ENCODE measurements at regions not wholly inside any gene's neighbourhood (a gene's known extent, or its start where the extent isn't known, plus 50 kb on each side); places are given as distances from the start of the nearest gene placed in this dataset.
A peak's percentile ranks its signal among the peaks of the same experiment; 100 is the strongest.

DNA sequence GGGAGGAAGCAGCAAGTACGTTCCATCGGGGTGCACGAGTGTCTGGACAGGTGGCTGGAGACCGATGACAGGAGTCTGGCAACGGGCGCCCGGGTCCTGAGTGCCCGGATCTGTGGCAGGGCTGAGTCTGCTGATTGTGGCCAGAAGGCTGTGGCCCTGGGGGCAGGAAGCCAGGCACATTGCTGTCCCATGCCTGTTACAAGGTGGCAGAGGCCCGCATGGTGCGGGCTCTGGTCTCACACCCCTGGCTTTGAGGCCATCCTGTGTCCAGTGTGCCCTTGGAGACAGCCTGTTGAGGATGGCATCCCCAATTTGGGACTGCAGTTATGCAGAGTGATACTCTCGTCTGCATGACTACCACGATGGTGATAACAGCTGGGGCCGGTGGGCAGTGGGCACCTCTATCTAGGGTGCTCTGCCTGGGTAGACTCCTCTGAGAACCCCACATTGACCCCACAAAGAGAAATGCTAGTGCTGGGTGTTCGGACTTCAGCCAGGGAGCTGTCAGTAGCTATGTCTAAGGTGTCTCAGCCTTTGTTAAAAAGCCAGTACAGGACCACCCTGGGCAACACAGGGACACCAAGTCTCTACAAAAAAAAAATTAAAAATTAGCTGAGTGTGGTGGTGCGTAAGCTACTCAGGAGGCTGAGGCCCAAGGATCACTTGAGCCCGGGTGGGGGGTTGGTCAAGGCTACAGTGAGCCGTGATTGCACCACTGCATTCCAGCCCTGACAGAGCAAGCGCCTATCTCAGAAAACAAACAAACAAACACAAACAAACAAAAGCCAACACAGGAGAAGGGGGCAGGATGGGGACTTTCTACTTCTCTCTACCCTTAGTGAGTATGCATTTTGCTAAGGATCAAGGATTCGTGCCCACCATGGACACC, 88.3 kb downstream of the RHOB start (continued):
- TF ChIP-seq POGK (CRISPR knock-in tag; conservative IDR thresholded peaks at IDR 0.05) (0 out of 2 replicates have a peak, but pooled peaks have one; percentile 54), ZNF781 (CRISPR knock-in tag; IDR thresholded peaks at IDR 0.05; ENCODE audit: borderline replicate concordance, not compliant biosample characterization) (no peak), ZGPAT (CRISPR knock-in tag; IDR thresholded peaks at IDR 0.05) (peak; percentile 62), ZNF281 (CRISPR knock-in tag; IDR thresholded peaks at IDR 0.05; ENCODE audit: borderline replicate concordance) (peak; percentile 96), ZNF574 (CRISPR knock-in tag; IDR thresholded peaks at IDR 0.05) (peak; percentile 60), FOSL2 (CRISPR knock-in tag; IDR thresholded peaks at IDR 0.05) (peak; percentile 83), ERF (CRISPR knock-in tag; IDR thresholded peaks at IDR 0.05) (no peak), DMAP1 (CRISPR knock-in tag; IDR thresholded peaks at IDR 0.05) (peak; percentile 26; the same call in 1 of the 2 replicates), SETDB1 (CRISPR knock-in tag; IDR thresholded peaks at IDR 0.05; ENCODE audit: borderline replicate concordance) (no peak), TCF7 (IDR thresholded peaks at IDR 0.05; ENCODE audit: low read depth) (peak; percentile 46; the same call in 1 of the 2 replicates), FOXJ3 (CRISPR knock-in tag; IDR thresholded peaks at IDR 0.05; ENCODE audit: borderline replicate concordance) (peak; percentile 80)
- TF ChIP-seq, protein P1, sequence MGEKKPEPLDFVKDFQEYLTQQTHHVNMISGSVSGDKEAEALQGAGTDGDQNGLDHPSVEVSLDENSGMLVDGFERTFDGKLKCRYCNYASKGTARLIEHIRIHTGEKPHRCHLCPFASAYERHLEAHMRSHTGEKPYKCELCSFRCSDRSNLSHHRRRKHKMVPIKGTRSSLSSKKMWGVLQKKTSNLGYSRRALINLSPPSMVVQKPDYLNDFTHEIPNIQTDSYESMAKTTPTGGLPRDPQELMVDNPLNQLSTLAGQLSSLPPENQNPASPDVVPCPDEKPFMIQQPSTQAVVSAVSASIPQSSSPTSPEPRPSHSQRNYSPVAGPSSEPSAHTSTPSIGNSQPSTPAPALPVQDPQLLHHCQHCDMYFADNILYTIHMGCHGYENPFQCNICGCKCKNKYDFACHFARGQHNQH (CRISPR knock-in tag; IDR thresholded peaks at IDR 0.05) = peak; percentile 67; the same call in 1 of the 2 replicates
- TF ChIP-seq, protein P2, sequence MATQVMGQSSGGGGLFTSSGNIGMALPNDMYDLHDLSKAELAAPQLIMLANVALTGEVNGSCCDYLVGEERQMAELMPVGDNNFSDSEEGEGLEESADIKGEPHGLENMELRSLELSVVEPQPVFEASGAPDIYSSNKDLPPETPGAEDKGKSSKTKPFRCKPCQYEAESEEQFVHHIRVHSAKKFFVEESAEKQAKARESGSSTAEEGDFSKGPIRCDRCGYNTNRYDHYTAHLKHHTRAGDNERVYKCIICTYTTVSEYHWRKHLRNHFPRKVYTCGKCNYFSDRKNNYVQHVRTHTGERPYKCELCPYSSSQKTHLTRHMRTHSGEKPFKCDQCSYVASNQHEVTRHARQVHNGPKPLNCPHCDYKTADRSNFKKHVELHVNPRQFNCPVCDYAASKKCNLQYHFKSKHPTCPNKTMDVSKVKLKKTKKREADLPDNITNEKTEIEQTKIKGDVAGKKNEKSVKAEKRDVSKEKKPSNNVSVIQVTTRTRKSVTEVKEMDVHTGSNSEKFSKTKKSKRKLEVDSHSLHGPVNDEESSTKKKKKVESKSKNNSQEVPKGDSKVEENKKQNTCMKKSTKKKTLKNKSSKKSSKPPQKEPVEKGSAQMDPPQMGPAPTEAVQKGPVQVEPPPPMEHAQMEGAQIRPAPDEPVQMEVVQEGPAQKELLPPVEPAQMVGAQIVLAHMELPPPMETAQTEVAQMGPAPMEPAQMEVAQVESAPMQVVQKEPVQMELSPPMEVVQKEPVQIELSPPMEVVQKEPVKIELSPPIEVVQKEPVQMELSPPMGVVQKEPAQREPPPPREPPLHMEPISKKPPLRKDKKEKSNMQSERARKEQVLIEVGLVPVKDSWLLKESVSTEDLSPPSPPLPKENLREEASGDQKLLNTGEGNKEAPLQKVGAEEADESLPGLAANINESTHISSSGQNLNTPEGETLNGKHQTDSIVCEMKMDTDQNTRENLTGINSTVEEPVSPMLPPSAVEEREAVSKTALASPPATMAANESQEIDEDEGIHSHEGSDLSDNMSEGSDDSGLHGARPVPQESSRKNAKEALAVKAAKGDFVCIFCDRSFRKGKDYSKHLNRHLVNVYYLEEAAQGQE (IDR thresholded peaks at IDR 0.05; ENCODE audit: borderline replicate concordance in 1 of 2, low read depth in 1 of 2, low read length in 2 of 2) = no peak

Data from HepG2 (cell line).